Stimulated activated CD4-positive, alpha-beta T cell treated with anti-CD3 and anti-CD28 coated beads, Interleukin-2, amount 100 ng/mL, for 24 hours (primary cell): ENCODE measurements at regions not wholly inside any gene's neighbourhood (a gene's known extent, or its start where the extent isn't known, plus 50 kb on each side); places are given as distances from the start of the nearest gene placed in this dataset.

Source experiments
- DNase-seq, 2 donors: peaks; one replicate each; pipeline ENCODE4 v3.0.0-alpha.2; 2020

GRCh38 chr15:96538491-96538890 lies 208.0 kb downstream of the NR2F2 start:
- no peak for DNase-seq

- DNase-seq, result no peak
Observed at GRCh38 chr15:96540283-96540682, 209.8 kb downstream of the NR2F2 start.

- DNase-seq, result no peak
Observed at GRCh38 chr15:96542130-96542770, 211.8 kb downstream of the NR2F2 start.

- DNase-seq, result no peak
Observed at GRCh38 chr15:96544162-96544756, 213.8 kb downstream of the NR2F2 start.

- DNase-seq, result no peak
Observed at GRCh38 chr15:96549136-96549535, 218.6 kb downstream of the NR2F2 start.

- DNase-seq, result no peak
Observed at GRCh38 chr15:96551196-96551595, 220.7 kb downstream of the NR2F2 start.

GRCh38 chr15:96551722-96552121 lies 221.2 kb downstream of the NR2F2 start:
- DNase-seq, result no peak

GRCh38 chr15:96553006-96553405 lies 222.5 kb downstream of the NR2F2 start:
- no peak for DNase-seq

GRCh38 chr15:96553451-96553850 lies 223.0 kb downstream of the NR2F2 start:
- DNase-seq, result no peak

GRCh38 chr15:96553931-96554330 lies 223.4 kb downstream of the NR2F2 start:
- DNase-seq, result no peak

- DNase-seq, result no peak
Observed at GRCh38 chr15:96554541-96554940, 224.0 kb downstream of the NR2F2 start.

- no peak for DNase-seq
Observed at GRCh38 chr15:96559087-96559486, 228.6 kb downstream of the NR2F2 start.

GRCh38 chr15:96559631-96560030 lies 229.1 kb downstream of the NR2F2 start:
- DNase-seq, result no peak

- DNase-seq, result no peak
Observed at GRCh38 chr15:96560246-96560895, 229.9 kb downstream of the NR2F2 start.

GRCh38 chr15:96561593-96561992 lies 231.1 kb downstream of the NR2F2 start:
- DNase-seq, result no peak

GRCh38 chr15:96564546-96564945 lies 234.0 kb downstream of the NR2F2 start:
- no peak for DNase-seq

GRCh38 chr15:96565266-96565665 lies 234.8 kb downstream of the NR2F2 start:
- DNase-seq, result no peak

- DNase-seq, result no peak
Observed at GRCh38 chr15:96574782-96575181, 244.3 kb downstream of the NR2F2 start.

GRCh38 chr15:96576596-96576995 lies 246.1 kb downstream of the NR2F2 start:
- DNase-seq, result no peak

GRCh38 chr15:96578393-96578792 lies 247.9 kb downstream of the NR2F2 start:
- DNase-seq, result no peak

GRCh38 chr15:96581371-96581770 lies 250.9 kb downstream of the NR2F2 start:
- DNase-seq, result no peak

- DNase-seq, result no peak
Observed at GRCh38 chr15:96582473-96582872, 252.0 kb downstream of the NR2F2 start.

- no peak for DNase-seq
Observed at GRCh38 chr15:96583671-96584070, 253.2 kb downstream of the NR2F2 start.
